Osteocyte (in vitro differentiated cells): ENCODE measurements at regions not wholly inside any gene's neighbourhood (a gene's known extent, or its start where the extent isn't known, plus 50 kb on each side); places are given as distances from the start of the nearest gene placed in this dataset.
"Not testable (repeated sequence)": the region's sequence is repeated elsewhere in the genome, so short reads cannot be mapped to it uniquely, and the experiment has no call there.

Experiments
- DNase-seq: peaks from one replicate; pipeline ENCODE4 v3.0.0; 2021; ENCODE audit warnings: mixed read lengths; ENCODE audit not compliant: unreplicated experiment; ENCODE audit errors: extremely low spot score
- H3K27ac Mint-ChIP-seq: one replicate; pipeline ENCODE4 v1.8.0; 2021; ENCODE audit warnings: mild to moderate bottlenecking, mixed read lengths; ENCODE audit not compliant: unreplicated experiment
- H3K27me3 Mint-ChIP-seq: one replicate; pipeline ENCODE4 v1.8.0; 2021; ENCODE audit warnings: mixed read lengths; ENCODE audit not compliant: unreplicated experiment
- H3K36me3 Mint-ChIP-seq: one replicate; pipeline ENCODE4 v1.8.0; 2021; ENCODE audit warnings: mixed read lengths; ENCODE audit not compliant: unreplicated experiment
- H3K4me1 Mint-ChIP-seq: one replicate; pipeline ENCODE4 v1.8.0; 2021; ENCODE audit warnings: mixed read lengths; ENCODE audit not compliant: unreplicated experiment
- H3K4me3 Mint-ChIP-seq: one replicate; pipeline ENCODE4 v1.8.0; 2021; ENCODE audit warnings: mild to moderate bottlenecking, moderate library complexity, mixed read lengths; ENCODE audit not compliant: unreplicated experiment
- H3K9me3 Mint-ChIP-seq: one replicate; pipeline ENCODE4 v1.8.0; 2021; ENCODE audit warnings: mixed read lengths; ENCODE audit not compliant: unreplicated experiment
- CTCF ChIP-seq: fragments of 200-600 bp; sonication (generic); IDR thresholded peaks from 2 replicates; pipeline ENCODE4 v1.5.0; 2021; ENCODE audit warnings: antibody characterized with exemption, mild to moderate bottlenecking, moderate library complexity

GRCh38 chr4:111154934-111155333 lies 532.1 kb upstream of the PITX2 start:
- Mint-ChIP-seq H3K36me3 (no peaks in the 10 kb centered on the region), H3K27ac (no peak overlapping the region), H3K27me3 (no peaks in the 10 kb centered on the region), H3K4me1 (no peaks in the 10 kb centered on the region), H3K4me3 (no peak overlapping the region), H3K9me3 (peaks cover 6% of the 10 kb centered on the region)
- DNase-seq, result no peak
- no peak for TF ChIP-seq CTCF

- H3K4me1 Mint-ChIP-seq, H3K27me3 Mint-ChIP-seq, DNase-seq, H3K36me3 Mint-ChIP-seq, H3K4me3 Mint-ChIP-seq, H3K27ac Mint-ChIP-seq: not testable (repeated sequence)
- peak; percentile 18 for TF ChIP-seq CTCF
- H3K9me3 Mint-ChIP-seq, result peaks cover 13% of the 10 kb centered on the region
These were observed 541.7 kb upstream of the PITX2 start for GRCh38 chr4:111164556-111164955.

GRCh38 chr4:111174331-111174730 lies 551.5 kb upstream of the PITX2 start:
- no peak overlapping the region for H3K27ac Mint-ChIP-seq
- no peak for DNase-seq
- TF ChIP-seq CTCF, result no peak
- H3K4me1 Mint-ChIP-seq, result no peaks in the 10 kb centered on the region
- H3K9me3 Mint-ChIP-seq, result peaks cover 12% of the 10 kb centered on the region
- no peaks in the 10 kb centered on the region for H3K36me3 Mint-ChIP-seq
- no peaks in the 10 kb centered on the region for H3K27me3 Mint-ChIP-seq
- no peak overlapping the region for H3K4me3 Mint-ChIP-seq

- Mint-ChIP-seq H3K4me3 (no peak overlapping the region), H3K36me3 (no peaks in the 10 kb centered on the region), H3K27me3 (no peaks in the 10 kb centered on the region), H3K4me1 (no peaks in the 10 kb centered on the region), H3K27ac (no peak overlapping the region), H3K9me3 (peaks cover 7% of the 10 kb centered on the region)
- no peak for TF ChIP-seq CTCF
- no peak for DNase-seq
These were observed 555.4 kb upstream of the PITX2 start for GRCh38 chr4:111178231-111178630.

GRCh38 chr4:111187108-111187507 lies 564.2 kb upstream of the PITX2 start:
- no peaks in the 10 kb centered on the region for H3K4me1 Mint-ChIP-seq
- H3K4me3 Mint-ChIP-seq, result no peak overlapping the region
- H3K9me3 Mint-ChIP-seq, result no peaks in the 10 kb centered on the region
- no peaks in the 10 kb centered on the region for H3K27me3 Mint-ChIP-seq
- H3K27ac Mint-ChIP-seq, result no peak overlapping the region
- no peak for DNase-seq
- TF ChIP-seq CTCF, result no peak
- no peaks in the 10 kb centered on the region for H3K36me3 Mint-ChIP-seq
